ENCODE measurements at regions not wholly inside any gene's neighbourhood (a gene's known extent, or its start where the extent isn't known, plus 50 kb on each side); places are given as distances from the start of the nearest gene placed in this dataset.

DNA sequence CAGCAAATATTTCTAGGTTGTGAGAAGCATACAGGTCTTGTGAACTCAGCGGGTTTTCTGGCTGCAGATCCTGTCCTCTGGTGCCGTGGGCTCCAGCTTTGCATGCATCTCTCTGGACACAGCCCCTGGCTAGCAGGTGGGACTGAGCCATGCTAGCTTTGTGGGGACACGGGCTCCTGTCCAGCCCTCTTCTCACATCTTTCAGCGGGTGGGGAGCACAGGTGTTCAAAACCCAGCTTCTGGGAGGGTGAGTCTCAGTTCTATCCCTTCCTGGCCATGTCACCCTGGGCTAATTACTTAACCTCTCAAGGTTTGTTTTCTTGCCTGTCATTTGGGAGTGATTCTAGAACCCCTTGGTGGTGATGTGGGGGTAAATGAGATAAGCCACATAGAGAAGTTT is 162.3 kb downstream of the ICE1 start:
- TF ChIP-seq, protein P1, sequence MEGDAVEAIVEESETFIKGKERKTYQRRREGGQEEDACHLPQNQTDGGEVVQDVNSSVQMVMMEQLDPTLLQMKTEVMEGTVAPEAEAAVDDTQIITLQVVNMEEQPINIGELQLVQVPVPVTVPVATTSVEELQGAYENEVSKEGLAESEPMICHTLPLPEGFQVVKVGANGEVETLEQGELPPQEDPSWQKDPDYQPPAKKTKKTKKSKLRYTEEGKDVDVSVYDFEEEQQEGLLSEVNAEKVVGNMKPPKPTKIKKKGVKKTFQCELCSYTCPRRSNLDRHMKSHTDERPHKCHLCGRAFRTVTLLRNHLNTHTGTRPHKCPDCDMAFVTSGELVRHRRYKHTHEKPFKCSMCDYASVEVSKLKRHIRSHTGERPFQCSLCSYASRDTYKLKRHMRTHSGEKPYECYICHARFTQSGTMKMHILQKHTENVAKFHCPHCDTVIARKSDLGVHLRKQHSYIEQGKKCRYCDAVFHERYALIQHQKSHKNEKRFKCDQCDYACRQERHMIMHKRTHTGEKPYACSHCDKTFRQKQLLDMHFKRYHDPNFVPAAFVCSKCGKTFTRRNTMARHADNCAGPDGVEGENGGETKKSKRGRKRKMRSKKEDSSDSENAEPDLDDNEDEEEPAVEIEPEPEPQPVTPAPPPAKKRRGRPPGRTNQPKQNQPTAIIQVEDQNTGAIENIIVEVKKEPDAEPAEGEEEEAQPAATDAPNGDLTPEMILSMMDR (IDR thresholded peaks at IDR 0.05; ENCODE audit: low read depth, low read length): no peak
- TF ChIP-seq MYC (IDR thresholded peaks at IDR 0.05; ENCODE audit: low read depth, low read length) (no peak), POLR2A (IDR thresholded peaks at IDR 0.05; ENCODE audit: extremely low read depth, insufficient read length) (no peak)

Measured in NB4 (cell line).